ENCODE measurements at regions not wholly inside any gene's neighbourhood (a gene's known extent, or its start where the extent isn't known, plus 50 kb on each side); places are given as distances from the start of the nearest gene placed in this dataset.
A peak's percentile ranks its signal among the peaks of the same experiment; 100 is the strongest.

GRCh38 chr10:93193906-93194305, 120.2 kb downstream of the CYP26A1 start:
- Histone ChIP-seq H3K4me1 (peaks cover 6 to 20% (median 9%) of the 10 kb centered on the region in 6 donors), H3K9me3 (no peaks in the 10 kb centered on the region), H3K27me3 (replicated peaks in 1 of 7) (no peaks in the 10 kb centered on the region), H3K4me3 (no peak overlapping the region), H3K36me3 (no peaks in the 10 kb centered on the region), H3K27ac (no peak overlapping the region)
- DNase-seq: no peak
- no peak for TF ChIP-seq POLR2A (IDR thresholded peaks at IDR 0.05)
- no peak for TF ChIP-seq CTCF (IDR thresholded peaks at IDR 0.05 in 8 of 11, conservative IDR thresholded peaks at IDR 0.05 in 3 of 11)
- TF ChIP-seq POLR2AphosphoS5 (IDR thresholded peaks at IDR 0.05): no peak
- intact Hi-C loops (cut with DNase I; ENCODE audit: low total_unique reads): no loop called here
- WGBS, 5 donors: 74 to 84% (median 81%) methylated on average over 6 of the region's 6 CpGs

DNA sequence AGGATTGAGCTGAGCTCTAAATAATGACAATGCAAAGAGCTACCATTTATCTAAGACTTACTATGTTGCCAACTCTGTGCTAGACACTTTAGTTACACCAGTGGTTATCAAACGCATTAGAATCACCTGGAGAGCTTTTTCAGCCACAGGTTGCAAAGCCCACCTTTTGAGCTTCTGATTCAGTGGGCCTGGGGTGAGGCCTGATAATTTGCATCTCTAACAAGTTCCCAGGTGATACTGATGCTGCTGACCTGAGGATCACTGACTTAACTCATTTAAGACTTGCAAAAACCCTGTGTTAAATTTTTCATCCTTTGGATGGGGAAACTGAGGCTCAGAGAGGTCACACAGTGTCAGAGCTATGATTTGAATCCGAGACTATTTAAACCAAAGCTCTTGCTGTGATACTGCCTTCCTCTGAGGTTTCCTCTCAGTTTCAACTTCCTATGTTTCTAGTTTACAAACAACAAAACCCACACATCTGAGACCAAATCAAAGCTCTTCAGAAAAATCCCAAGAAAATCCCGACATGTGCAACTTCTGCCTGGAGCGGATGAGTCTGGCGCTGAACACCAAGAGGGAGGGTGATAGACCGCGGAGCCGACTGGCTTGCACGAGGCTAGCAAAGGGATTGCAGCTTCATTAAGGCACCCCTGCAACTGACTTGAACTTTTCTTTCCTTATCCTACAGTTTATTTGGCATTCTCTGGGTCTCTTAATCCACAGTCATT, 124.9 kb downstream of the CYP26A1 start:
- no peak for DNase-seq
- Histone ChIP-seq H3K27me3 (replicated peaks in 1 of 7) (no peaks in the 10 kb centered on the region), H3K4me3 (peak overlapping the region in 6 of 8 donors; percentile 6 to 51 (median 18)), H3K27ac (peak overlapping the region in 6 of 8 donors; percentile 29 to 68 (median 46)), H3K9me3 (no peaks in the 10 kb centered on the region), H3K36me3 (no peaks in the 10 kb centered on the region), H3K4me1 (peaks cover 6 to 23% (median 16%) of the 10 kb centered on the region in 6 donors)
- 16 to 31% (median 22%) methylated on average over 9 of the region's 9 CpGs for WGBS, 5 donors
- TF ChIP-seq POLR2AphosphoS5 (IDR thresholded peaks at IDR 0.05): no peak
- no peak for TF ChIP-seq POLR2A (IDR thresholded peaks at IDR 0.05)
- TF ChIP-seq CTCF (IDR thresholded peaks at IDR 0.05 in 8 of 11, conservative IDR thresholded peaks at IDR 0.05 in 3 of 11): no peak
- intact Hi-C loops (cut with DNase I; ENCODE audit: low total_unique reads): no loop called here

DNA sequence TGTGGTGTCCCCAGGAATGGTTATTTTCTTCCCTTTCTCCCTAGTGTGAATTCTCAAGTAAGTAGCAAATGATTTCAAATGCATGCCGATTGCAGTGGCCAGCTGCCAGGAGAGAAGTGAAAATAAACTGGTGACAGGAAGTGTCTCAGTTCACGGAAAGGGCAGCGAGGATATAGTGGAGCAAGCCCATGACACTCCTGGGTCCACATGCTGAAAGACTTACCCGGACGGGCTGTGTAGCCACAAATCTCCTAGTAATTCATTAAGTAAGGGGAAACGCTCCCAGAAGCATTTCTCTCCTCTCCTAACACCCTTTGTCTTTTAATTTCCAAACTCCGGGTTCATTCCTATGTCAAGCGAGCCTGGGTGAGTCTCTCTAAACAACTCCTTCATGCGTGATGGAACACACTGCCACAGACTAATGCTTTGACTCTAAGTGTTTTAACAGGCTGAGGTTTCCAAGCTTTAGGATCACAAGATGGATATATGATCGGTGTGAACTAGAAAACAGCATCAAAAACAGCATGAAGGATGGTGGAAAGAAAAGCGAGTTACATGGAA, 125.6 kb downstream of the CYP26A1 start:
- WGBS, 5 donors: 21 to 34% (median 32%) methylated on average over 11 of the region's 11 CpGs
- peaks cover 6 to 23% (median 16%) of the 10 kb centered on the region in 6 donors for H3K4me1 ChIP-seq
- peak overlapping the region in 6 of 8 donors; percentile 16 to 55 (median 39) for H3K27ac ChIP-seq
- H3K36me3 ChIP-seq: no peaks in the 10 kb centered on the region
- peak in 1 of 3 donors; percentile 77 for TF ChIP-seq POLR2AphosphoS5 (IDR thresholded peaks at IDR 0.05)
- TF ChIP-seq CTCF (IDR thresholded peaks at IDR 0.05 in 8 of 11, conservative IDR thresholded peaks at IDR 0.05 in 3 of 11): no peak
- intact Hi-C loops (cut with DNase I; ENCODE audit: low total_unique reads): no loop called here
- H3K27me3 ChIP-seq (replicated peaks in 1 of 7): no peaks in the 10 kb centered on the region
- no peak for DNase-seq
- H3K4me3 ChIP-seq: peak overlapping the region in 6 of 8 donors; percentile 6 to 51 (median 18)
- H3K9me3 ChIP-seq: no peaks in the 10 kb centered on the region
